Esophagus muscularis mucosa (tissue), 4 donors: ENCODE measurements at regions not wholly inside any gene's neighbourhood (a gene's known extent, or its start where the extent isn't known, plus 50 kb on each side); places are given as distances from the start of the nearest gene placed in this dataset.

ENCODE experiments used
- DNase-seq: peaks from one replicate; pipeline ENCODE4 v3.0.0-alpha.2; 2017; ENCODE audit errors: extremely low spot score
- H3K27ac ChIP-seq, 4 donors: fragments of 200-600 bp; sonication (generic); replicated peaks in 1 of 4; 1 replicate in 3 of 4; 2 replicates in 1 of 4; pipeline ENCODE4 v1.5.1; 2016 to 2019; ENCODE audit warnings: mild to moderate bottlenecking in 1 of 4
- H3K27me3 ChIP-seq, 4 donors: fragments of 200-600 bp; sonication (generic); one replicate each; pipeline versions ENCODE4 v1.5.1 to v1.6.0; 2016 to 2019
- H3K36me3 ChIP-seq, 4 donors: fragments of 200-600 bp; sonication (generic); one replicate each; pipeline ENCODE4 v1.5.1; 2016 to 2019
- H3K4me1 ChIP-seq, 4 donors: fragments of 200-600 bp; sonication (generic); one replicate each; pipeline ENCODE4 v1.5.1; 2016 to 2019
- H3K4me3 ChIP-seq, 4 donors: fragments of 200-600 bp; sonication (generic); 1 replicate in 2 of 4; 2 replicates in 2 of 4; pipeline ENCODE4 v1.5.1; 2016 to 2019; ENCODE audit warnings: mild to moderate bottlenecking in 4 of 4, moderate library complexity in 1 of 4
- H3K9me3 ChIP-seq, 4 donors: fragments of 200-600 bp; sonication (generic); 1 replicate in 3 of 4; 2 replicates in 1 of 4; pipeline ENCODE4 v1.5.1; 2016 to 2019
- CTCF ChIP-seq, 3 experiments: fragments of 200-600 bp in 2 of 3; fragments of 450-650 bp in 1 of 3; sonication (generic) in 2 of 3; IDR thresholded peaks; one replicate each; pipeline ENCODE4 v1.5.1; 2017 to 2019; ENCODE audit warnings: antibody characterized with exemption in 3 of 3, mild to moderate bottlenecking in 2 of 3, moderate library complexity in 1 of 3
- EP300 ChIP-seq: sonication (generic); formaldehyde crosslinking; IDR thresholded peaks from one replicate; pipeline ENCODE4 v1.6.1; 2017; ENCODE audit warnings: antibody characterized with exemption
- POLR2A ChIP-seq: fragments of 450-650 bp; IDR thresholded peaks from one replicate; pipeline ENCODE4 v1.6.1; 2017; ENCODE audit warnings: antibody characterized with exemption, moderate library complexity, mild to moderate bottlenecking, low read depth
- POLR2AphosphoS5 ChIP-seq, 2 donors: sonication (generic); formaldehyde crosslinking; IDR thresholded peaks; one replicate each; pipeline ENCODE4 v1.6.1; 2017; ENCODE audit warnings: antibody characterized with exemption in 2 of 2
- WGBS: methylation state at CpG from one replicate; pipeline ENCODE4 v1.1.5; 2018; 5-methylcytosine and 5-hydroxymethylcytosine counted together
- intact Hi-C: fragments of 100-400 bp; cut with DNase I; formaldehyde crosslinking; loops from one replicate; pipeline ENCODE4 v1.15.1; 2023

- TF ChIP-seq EP300 (no peak), POLR2A (no peak), POLR2AphosphoS5 (IDR thresholded peaks at IDR 0.05) (no peak), CTCF (IDR thresholded peaks at IDR 0.05) (no peak)
- 97% methylated on average over 7 of the region's 7 CpGs for WGBS
These were observed 239.1 kb upstream of the ARID2 start for GRCh38 chr12:45490232-45490881.

GRCh38 chr12:45494279-45494678 lies 235.2 kb upstream of the ARID2 start:
- intact Hi-C loops = no loop called here
- no peak overlapping the region for H3K4me3 ChIP-seq
- DNase-seq = no peak

More at GRCh38 chr12:45490232-45490881, 239.1 kb upstream of the ARID2 start:
- no peak for DNase-seq
- Histone ChIP-seq H3K4me3 (no peak overlapping the region), H3K27ac (no peak overlapping the region), H3K9me3 (peaks cover 0 to 8% (median 2%) of the 10 kb centered on the region in 4 donors), H3K36me3 (no peaks in the 10 kb centered on the region), H3K27me3 (no peaks in the 10 kb centered on the region), H3K4me1 (peaks cover 0 to 5% (median 0%) of the 10 kb centered on the region in 4 donors)
- intact Hi-C loops = no loop called here

GRCh38 chr12:45498645-45499044 lies 230.9 kb upstream of the ARID2 start:
- WGBS = 84% methylated on average over 1 of the region's 1 CpG
- no peak overlapping the region for H3K27ac ChIP-seq
- intact Hi-C loops = no loop called here

More at GRCh38 chr12:45494279-45494678, 235.2 kb upstream of the ARID2 start:
- Histone ChIP-seq H3K27me3 (no peaks in the 10 kb centered on the region), H3K36me3 (no peaks in the 10 kb centered on the region), H3K4me1 (peaks cover 0 to 5% (median 0%) of the 10 kb centered on the region in 4 donors), H3K9me3 (peaks cover 0 to 8% (median 2%) of the 10 kb centered on the region in 4 donors), H3K27ac (no peak overlapping the region)
- WGBS = 80% methylated on average over 4 of the region's 4 CpGs
- no peak for TF ChIP-seq POLR2A
- no peak for TF ChIP-seq CTCF (IDR thresholded peaks at IDR 0.05)
- TF ChIP-seq EP300 = no peak
- no peak for TF ChIP-seq POLR2AphosphoS5 (IDR thresholded peaks at IDR 0.05)

GRCh38 chr12:45502481-45503128 lies 226.9 kb upstream of the ARID2 start:
- no peak overlapping the region for H3K4me3 ChIP-seq
- 80% methylated on average over 4 of the region's 4 CpGs for WGBS
- TF ChIP-seq POLR2AphosphoS5 (IDR thresholded peaks at IDR 0.05) (no peak), EP300 (no peak), POLR2A (no peak), CTCF (IDR thresholded peaks at IDR 0.05) (no peak)
- no peaks in the 10 kb centered on the region for H3K36me3 ChIP-seq
- H3K27ac ChIP-seq = no peak overlapping the region
- DNase-seq = no peak
- H3K27me3 ChIP-seq = no peaks in the 10 kb centered on the region
- no peaks in the 10 kb centered on the region for H3K4me1 ChIP-seq
- H3K9me3 ChIP-seq = no peaks in the 10 kb centered on the region
- intact Hi-C loops = no loop called here

More at GRCh38 chr12:45498645-45499044, 230.9 kb upstream of the ARID2 start:
- TF ChIP-seq POLR2AphosphoS5 (IDR thresholded peaks at IDR 0.05) (no peak), POLR2A (no peak), CTCF (IDR thresholded peaks at IDR 0.05) (no peak), EP300 (no peak)
- no peak for DNase-seq
- Histone ChIP-seq H3K27me3 (no peaks in the 10 kb centered on the region), H3K36me3 (no peaks in the 10 kb centered on the region), H3K9me3 (no peaks in the 10 kb centered on the region), H3K4me1 (no peaks in the 10 kb centered on the region), H3K4me3 (no peak overlapping the region)
